ENCODE measurements at regions not wholly inside any gene's neighbourhood (a gene's known extent, or its start where the extent isn't known, plus 50 kb on each side); places are given as distances from the start of the nearest gene placed in this dataset.
"Not testable (repeated sequence)": the region's sequence is repeated elsewhere in the genome, so short reads cannot be mapped to it uniquely, and the experiment has no call there.

DNA sequence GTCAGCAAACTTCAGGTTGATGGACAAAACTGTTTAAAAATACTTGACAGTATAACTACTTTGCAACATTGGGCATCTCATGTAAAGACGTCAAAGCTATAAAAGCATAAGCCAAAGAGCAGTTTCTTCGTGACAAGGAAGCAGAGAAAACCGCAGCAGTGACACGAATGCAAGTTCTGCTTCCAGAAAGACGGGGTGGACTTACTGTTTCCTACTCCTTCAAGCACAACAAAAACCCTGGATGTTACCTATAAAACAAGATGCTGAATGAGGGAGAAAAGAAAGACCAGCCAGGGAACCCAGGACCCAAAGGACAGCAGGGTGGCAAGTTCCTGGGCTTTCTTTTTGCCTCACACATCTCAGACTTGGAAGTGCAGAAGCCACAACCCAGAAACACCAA lies 98.0 kb downstream of the DLL1 start:
- DNase-seq = no peak

DNA sequence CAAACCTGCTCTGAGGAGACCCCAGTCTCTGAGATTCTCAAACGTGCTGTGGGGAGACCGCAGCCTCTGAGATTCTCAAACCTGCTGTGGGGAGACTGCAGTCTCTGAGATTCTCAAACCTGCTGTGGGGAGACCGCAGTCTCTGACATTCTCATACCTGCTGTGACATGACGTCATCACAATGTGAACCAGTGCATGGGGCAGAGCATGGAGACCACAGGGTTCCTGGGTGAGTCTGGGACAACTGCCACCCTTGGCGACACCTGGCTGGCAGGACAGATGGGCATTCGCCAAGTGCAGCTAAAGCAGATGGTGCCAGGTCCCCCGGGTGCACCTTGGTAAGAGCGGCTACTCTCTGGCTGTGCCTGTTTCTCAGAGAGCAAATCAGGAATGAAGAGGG lies 98.8 kb downstream of the DLL1 start:
- DNase-seq = not testable (repeated sequence)

DNA sequence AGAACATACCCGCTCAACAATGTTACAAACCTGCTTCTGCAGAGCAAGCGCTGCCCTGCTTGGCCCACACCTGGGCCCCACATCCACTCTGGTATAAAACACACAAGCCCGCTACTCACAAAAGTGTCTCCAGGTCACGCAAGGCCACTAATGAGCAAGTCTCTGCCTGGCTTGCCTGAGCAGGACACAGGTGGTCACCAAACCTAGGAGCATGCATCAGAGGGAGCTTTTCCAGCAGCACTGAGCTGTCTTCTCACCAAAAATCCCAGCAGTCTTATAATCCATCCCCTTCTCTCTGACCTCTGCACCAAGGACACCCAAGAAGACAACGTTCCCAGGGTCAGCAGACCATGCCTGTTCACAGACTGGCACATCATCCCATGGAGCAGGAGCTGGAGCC lies 100.8 kb downstream of the DLL1 start:
- DNase-seq = no peak

DNA sequence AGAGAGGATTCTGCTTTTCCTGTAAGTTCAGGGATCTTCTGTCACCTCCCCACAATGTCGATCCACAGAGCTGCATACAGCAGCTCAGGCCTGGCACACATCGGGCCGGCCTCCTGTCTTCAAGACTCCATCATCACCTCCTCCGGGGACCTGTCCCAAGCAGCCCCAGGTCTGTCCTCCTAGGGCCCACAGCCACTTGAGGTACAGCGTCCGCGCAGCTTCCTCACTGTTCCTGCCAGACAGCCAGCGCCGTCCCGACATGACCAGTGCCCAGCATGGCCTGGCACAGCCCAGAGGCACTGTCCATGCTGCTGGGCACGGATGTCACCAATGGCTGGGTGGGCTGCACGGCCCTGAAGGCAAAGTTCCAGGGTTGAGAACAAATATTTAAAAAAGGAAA lies 101.6 kb downstream of the DLL1 start:
- no peak for DNase-seq

DNA sequence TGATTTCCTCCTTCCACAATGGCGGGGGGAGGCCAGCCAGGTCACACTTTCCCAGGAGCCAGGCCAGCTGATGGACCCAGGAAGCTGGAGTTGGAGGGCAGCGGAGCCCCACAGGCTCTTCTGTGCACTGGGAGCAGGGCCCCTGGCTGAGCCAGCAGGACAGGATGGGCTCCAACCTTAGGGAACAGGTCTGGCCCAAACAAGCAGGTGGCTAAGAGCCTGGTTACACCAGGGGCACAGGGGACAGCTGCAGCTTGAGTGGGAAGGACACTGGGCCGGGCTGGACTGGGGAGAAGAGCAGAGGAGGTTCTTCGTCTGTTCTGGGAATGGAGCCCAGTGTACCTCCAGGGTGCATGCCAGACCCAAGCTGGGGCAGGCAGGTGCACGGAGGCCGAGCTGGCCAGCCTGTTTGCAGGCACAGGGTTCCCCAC lies 102.3 kb downstream of the DLL1 start:
- no peak for DNase-seq

DNA sequence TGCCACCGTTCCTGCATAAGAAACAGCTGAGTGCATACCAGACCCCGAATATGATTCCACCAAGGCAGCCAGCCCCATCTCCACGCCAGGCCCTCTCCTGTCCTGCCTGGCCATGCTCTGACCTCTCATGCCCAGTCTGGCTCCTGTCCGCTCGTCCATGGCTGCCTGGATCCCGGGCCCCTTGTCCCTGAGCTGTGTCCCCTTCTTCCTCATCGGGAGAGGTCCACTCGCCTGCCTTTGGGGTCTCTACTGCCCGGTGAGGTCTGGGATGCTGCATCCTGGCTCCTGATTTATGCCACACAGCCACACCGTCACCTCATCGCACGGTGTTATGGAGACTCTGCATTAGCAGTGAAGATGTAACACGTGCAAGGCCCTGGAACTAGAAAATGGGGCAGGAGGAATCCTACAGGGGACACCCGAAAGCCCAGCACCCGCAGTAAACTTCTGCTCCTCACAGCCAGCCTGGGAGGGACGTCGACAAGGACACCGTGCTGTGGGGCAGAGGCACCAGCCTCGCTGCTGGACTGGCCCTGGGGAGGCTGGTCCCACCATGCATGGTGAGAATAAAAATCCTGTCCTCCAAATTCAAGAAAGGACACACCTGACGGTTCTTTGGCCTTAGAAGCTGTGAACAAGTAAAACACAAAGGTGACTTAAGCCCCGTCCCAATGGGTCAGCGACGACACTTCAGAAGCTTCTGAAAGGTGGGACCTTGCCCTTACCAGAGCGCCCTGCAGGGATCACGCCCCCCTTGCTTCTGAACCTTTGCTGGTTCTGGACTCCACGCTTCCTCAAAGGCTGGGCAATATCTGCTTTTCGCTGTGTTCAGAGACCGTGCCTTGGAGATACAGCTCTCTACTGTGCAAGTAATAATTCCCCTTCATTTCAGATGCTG lies 103.0 kb downstream of the DLL1 start:
- DNase-seq = no peak

DNA sequence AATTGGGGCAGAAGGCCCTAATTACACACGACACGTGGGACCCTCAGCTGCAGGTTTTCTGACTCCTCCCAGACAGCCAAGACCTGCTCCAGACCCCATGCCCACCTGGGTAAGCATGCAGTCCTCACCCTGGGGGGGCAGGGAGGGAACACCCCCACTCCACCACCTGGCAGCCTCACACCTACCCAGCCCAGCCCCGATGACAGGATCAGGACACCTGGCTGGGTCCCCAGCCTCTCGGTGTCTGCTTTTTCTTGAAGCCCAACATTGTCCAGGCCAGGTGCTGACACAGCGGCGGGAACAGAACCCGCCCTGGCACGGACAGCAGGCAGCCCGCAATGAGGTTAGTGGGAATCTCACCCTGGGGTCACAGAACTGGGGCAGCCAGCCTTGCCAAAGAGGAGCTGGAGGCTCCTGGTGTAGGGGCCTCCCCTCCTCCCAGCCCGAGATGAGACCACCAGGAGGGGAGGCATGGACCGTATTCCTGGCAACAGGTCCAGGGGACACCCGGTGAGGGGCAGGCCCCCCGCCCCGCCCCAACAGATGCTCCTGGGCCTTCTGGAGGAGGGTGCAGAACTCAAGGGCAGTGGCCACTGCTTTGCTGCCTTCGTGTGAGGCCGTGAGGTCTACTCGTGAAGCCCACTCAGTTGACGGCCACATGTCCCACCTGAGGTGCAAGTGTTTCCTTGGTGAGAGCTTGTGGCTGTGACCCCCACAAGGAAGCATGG lies 103.8 kb downstream of the DLL1 start:
- no peak for DNase-seq

DNA sequence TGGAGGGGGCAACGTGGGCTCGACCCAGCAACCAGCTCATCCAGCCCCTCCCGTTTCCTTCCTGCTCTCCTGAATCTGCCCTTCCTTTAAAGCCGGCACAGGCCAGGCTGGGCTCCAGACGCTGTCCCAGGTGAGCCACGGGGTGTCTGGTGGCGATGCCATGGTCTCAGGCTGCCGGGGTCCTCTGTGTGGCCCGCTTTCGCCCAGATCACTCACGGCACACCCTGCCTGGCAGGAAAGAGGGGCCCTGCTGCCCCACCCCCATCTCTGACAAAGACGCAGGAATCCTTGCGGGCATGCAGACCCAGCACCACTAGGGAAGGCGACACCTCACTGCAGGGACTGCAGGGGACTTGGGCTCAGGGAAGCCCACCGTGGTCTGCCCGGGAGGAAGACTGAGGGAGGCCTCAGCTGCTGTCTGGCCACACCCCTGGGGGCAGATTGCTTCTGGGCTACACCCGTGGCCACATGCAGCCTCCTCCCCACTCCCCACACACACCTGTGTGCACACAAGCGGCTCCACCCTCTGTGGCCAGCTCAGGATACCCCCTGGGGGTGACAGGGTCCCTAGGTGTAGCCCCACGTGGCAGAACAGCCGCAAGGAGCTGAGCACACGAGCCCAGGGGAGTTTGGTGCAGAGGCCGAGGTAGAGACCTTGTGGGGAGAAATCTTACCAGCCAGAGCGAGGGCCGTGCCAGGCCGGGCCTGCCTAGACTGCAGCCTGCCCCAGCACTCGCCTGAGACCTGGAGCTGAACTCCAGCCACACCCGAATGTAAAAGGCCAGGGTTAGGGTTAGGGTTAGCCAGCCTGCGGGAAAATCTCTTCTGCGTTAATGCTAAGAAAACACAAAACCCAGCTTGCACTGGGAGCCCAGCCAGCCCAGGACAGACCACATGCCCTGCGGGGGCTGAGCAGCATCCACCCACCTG lies 104.6 kb downstream of the DLL1 start:
- DNase-seq = no peak

DNA sequence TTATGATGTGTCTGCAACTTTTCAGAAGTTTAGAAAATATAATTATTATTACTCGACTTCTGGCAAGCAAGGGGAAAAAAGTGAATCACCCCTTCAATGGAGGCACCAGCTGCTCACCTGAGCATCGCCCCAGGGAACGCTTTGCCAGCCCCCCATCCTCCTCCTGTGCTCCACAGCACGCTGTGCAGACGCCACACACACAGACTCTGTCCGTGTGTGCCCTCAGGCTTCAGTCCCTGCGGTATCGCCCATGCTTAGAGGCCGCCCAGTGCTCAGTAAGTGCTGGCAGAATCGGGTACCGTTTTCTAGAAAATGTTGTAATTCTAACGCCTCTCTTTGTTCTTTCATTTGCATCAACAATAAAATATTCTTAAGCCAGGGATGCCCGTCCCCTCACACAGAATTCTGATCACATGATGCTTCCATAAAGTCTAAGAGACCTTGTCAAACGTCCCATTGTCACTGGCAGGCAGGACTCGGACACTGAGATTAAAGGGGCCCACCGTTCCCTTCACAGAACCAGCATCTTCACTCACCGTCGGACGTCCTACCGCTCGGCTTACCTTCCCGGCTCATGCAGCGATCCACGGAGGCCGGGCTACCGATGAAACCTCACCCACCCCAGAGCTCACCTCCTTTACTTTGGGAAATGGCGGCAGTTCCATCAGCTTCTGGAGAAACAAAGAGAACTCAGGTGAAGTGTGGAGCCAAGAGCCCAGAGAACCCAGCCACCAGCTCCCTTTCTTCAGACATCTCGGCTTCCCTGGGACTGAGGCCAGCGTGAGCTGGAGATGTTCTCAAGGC lies 105.5 kb downstream of the DLL1 start:
- DNase-seq = no peak

DNA sequence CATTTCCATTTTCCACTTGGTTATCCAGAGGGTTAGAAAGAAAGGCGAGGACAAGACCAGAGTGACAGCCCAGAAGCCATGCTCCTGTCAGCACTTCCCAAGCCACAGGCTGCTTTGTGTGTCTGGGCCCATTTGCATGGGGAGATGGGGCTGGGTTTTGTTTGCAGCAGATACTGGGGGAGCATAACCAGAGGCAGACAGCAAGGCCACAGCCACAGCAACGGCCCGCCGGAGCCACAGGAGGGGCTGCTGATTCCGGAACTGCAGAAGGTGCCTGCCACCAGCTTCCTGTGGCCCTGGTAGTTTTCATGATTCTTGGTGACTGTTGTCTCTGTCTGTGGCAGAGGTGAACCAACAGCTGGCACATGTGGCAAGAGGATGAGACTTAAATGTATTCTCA lies 106.6 kb downstream of the DLL1 start:
- DNase-seq = peak in 1 of 5 experiments; percentile 19

DNA sequence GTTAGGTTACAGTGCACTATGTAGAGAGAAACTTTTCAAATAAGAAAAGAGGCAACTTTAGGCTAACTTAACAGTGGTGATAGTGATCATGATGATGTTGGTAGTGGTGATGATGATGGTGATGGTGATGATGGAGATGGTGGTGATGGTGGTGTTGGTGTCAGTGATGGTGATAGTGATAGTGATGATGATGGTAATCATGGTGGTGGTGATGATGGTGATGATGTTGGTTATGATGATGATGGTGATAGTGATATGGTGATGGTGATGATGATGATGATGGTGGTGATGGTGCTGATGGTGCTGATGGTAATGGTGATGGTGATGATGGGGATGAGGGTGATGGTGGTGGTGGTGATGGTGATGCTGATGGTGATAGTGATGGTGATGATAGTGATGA lies 107.4 kb downstream of the DLL1 start:
- no peak for DNase-seq

DNA sequence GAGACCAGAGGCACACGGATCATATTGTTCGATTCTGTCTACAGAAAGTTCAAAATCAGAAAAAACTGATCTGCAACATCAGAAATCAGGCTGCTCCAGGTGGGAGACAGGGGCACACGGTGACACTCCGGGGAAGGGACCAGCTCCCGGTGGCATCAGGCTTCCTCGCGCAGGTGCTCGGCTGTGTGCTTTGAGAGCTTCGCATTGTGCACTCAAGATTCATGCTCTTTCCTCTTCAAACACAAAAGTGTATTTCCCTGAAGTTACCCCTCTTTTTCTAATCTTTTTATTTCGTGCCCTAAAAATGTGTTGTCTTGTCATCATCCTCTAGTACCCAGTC lies 108.1 kb downstream of the DLL1 start:
- DNase-seq = no peak

DNA sequence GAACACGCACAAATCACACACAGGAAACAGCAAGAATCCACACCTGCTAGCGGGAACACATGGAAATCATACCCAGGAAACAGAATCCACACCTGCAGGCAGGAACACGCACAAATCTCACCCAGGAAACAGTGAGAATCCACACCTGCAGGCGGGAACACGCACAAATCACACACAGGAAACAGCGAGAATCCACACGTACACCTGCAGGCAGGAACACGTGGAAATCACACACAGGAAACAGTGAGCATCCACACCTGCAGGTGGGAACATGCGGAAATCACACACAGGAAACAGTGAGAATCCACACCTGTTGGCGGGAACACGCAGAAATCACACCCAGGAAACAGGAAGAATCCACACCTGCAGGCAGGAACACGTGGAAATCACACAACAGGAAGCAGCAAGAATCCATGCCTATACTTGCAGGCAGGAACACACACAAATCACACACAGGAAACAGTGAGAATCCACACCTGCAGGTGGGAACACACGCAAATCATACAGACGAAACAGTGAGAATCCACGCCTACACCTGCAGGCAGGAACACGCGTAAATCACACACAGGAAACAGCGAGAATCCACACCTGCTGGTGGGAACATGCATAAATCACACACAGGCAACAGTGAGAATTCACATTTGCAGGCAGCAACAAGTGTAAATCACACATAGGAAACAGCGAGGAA lies 108.6 kb downstream of the DLL1 start:
- DNase-seq = no peak

DNA sequence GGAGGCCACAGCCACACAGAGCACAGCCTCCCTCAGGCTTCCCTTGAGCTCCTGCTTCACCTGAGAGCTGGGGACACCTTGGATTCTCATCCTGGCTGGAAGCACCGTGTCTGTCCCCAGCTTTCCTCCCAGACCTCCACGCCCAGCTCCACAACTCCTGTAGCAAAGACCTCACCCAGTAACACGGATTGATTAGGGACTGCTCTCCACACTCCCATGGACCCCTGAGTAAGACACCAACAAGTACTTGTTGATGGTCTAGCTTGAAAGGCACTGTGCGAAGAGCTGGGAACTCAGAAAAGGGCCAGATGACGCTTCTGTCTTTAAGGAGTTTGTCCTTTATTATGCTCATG lies 109.6 kb downstream of the DLL1 start:
- DNase-seq = no peak

DNA sequence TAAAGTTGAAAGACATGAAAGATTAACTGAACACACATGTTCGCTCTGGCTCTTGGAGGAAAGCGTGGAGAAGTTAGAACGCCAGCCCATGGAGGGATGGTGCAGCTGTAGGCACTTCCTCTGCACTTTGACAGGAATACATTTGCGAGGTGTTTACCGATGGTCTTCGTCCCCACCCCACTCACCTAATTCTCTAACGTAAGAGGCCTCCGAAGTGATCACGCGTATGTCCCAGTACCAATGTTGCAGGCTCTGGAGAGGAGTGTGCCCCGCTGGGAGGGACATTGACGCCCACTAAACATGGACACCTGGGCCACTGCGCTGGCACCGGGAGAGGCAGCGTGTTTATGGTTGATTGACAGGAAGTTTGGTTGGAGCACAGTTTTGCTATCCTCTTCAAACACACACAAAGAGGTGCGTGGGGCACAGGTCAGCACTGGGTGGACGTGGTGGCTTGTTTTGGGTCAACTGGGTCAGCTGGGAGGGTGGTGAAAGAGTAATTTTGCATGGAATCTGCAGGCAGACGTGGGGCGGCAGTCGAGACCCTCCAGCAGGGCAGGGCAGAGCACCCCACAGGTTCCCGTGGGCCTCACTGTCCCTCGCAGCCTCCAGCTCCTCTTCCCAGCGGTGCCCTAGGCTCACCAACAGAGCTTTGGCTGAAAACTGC lies 110.1 kb downstream of the DLL1 start:
- no peak for DNase-seq

DNA sequence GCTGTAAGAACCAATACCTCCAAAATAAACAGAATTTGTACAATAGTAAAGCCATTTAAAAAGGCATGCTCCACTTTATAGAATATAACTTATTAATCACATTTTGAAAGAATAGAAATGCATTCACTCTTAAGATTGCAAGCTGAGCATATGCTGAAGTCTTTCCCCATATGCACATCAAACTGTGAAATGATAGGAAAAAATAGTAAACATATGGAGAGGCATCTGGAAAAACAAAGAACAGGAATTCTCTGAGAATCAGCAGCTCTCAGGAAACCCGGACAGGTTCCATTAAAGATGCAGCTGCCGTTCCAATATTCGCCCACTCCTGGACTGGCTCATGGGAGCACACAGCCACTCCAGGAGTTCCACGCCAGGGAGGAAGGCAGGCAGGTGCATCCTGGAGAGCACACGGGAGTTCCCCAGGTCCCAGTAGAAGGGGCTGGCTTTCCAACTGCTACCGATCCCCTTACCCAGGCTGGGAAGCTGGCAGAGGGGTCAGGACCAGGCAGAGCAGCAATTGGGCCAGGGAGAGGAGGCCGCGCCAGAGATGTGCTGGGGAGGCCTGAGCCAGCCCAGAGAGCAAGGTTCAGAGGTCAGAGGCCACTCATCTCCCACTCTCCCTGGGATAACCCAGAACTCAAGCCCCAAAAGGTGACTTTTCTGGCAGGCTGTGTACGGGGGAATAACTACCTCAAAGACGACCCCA lies 111.1 kb downstream of the DLL1 start:
- DNase-seq = no peak

DNA sequence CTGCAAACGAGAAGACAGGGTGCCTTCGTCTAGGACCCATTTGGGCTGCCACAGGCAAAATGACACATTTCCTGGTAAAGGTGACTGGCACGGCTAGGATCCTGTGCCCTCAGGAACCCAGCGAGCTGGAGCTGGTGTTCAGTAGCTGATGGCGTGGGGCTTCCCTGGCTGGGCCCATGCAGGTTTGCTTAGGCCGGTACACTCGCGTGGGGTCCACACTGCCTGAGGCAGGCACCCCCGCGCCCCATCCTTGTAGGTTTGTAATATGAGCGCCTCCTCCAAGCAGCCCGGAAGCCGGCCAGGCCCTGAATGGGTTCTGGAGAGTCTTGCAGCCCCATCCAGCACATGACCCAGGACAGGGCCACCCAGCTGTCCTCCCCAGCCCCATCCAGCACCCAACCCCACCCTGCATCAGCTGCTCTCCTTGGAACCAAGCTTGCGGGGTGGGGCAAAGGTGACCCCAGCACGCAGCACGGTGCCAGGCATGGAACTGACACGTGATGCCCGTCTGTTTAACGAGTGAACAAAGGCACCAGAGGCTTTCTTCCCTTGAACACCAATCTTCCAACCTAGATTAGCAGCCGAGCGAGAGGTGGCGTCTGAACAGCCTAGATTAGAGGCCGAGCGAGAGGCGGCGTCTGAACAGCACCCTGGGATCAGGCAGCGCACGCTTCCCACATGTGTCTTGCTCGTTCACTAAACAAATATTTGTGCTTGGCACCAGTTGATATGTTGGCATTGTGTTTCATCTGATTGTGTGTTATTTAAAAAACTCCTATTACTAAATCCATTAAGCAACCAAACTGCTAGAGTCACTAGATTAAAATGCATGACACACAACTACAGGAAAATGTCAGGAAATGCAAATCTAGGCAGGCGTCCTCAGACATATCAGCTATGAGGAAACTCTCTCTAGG lies 112.1 kb downstream of the DLL1 start:
- DNase-seq = no peak

DNA sequence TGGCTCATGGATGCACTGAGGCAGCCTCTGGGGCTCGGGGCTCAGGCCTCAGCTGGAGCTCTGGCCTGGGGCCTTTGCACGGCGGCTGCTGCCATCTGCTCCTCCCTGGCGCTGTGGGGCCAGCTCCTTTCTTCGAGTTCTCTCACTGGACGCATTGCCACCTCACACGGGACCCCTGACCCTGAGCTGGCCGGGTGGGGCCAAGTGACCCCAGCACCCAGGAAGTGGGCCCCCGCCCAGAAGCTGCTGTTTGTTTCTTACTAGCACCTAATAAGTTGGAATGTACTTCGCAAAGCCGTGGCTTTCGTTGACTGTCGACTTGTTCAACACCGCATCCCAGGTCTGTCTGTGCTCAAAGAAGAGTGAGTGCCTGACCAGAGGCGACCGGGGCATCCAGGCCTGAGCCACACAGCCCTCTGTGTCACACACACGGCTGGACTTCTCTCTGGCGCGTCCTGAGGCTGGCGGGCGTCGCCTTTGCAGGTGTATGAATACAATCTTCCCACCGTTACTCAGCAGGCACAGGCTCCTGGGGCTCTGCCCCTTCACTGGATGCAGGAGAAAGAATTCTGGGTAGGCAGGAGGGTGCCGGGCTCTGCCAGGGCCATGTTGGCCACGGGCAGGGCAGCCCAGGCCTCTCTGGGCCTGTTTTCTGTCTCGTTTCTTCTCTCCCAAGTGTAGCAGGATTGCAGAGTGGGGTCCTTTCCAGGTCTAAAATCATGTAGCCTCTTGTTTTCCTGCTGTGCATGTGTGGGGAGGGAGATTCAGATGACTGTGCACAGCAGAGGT lies 112.9 kb downstream of the DLL1 start:
- DNase-seq = no peak
